HG02938 (cell line): ENCODE measurements at regions not wholly inside any gene's neighbourhood (a gene's known extent, or its start where the extent isn't known, plus 50 kb on each side); places are given as distances from the start of the nearest gene placed in this dataset.

Source experiments
- ATAC-seq: cut with Tn5 transposase; IDR thresholded peaks from one replicate; pipeline ENCODE4 v1.9.1; 2021; ENCODE audit warnings: mild to moderate bottlenecking, moderate library complexity; ENCODE audit not compliant: unreplicated experiment

DNA sequence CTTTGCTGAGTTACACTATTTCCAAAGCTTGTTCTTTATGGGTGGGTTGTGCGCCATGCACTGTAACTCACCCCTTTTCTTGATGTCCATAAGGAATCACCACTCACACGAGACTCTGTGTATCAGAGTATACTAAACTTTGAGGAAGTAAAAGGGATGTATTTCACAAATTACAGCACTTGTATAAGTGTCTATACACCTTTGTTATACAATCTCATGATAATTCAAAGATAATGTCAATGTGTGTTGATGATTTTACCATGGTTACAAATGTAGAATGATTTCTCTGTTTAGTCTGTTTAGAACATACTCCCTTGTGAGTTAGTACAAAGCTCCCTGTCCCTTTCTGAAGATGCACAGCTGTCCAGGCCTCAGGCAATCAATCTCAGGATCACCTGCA lies 922.2 kb upstream of the MAP3K7 start:
- ATAC-seq, result no peak

- no peak for ATAC-seq
These were observed 919.6 kb upstream of the MAP3K7 start for GRCh38 chr6:91506509-91506908.

DNA sequence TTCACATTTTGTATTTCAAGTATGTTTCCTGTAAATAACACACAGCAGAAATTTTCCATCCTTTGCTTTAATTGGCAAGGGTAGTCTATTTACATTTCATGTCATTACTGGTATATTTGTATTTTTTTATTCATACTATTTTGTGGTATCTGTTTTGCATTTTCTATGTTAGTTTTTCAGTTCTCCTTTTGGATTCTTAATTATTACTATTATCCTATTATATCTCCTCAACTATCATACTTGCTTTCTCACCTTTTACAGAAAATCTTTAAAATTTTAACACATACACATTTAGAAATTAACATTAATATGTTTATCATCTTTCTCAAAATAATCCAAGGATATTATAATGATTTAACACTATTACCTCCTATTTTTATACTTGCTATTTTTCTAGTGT lies 918.3 kb upstream of the MAP3K7 start:
- ATAC-seq, result no peak

DNA sequence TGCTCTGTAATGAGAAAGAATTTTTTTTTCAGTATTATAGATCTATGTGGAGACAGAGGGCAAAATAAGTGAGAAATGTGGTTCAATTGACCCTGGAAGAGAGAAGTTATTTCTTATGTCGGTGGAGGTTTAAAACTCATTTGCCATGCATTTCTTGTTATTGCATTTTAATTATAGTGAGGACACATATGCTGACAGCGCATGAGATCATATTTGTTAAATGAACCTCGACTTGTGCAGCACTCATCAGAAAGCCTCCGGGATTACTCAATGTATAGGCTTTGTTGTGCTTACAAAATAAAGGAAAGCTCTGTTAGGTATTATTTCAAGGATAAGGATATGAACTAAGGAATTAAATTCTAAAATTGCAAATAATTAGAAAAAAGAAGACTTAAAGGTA lies 915.1 kb upstream of the MAP3K7 start:
- ATAC-seq, result no peak

DNA sequence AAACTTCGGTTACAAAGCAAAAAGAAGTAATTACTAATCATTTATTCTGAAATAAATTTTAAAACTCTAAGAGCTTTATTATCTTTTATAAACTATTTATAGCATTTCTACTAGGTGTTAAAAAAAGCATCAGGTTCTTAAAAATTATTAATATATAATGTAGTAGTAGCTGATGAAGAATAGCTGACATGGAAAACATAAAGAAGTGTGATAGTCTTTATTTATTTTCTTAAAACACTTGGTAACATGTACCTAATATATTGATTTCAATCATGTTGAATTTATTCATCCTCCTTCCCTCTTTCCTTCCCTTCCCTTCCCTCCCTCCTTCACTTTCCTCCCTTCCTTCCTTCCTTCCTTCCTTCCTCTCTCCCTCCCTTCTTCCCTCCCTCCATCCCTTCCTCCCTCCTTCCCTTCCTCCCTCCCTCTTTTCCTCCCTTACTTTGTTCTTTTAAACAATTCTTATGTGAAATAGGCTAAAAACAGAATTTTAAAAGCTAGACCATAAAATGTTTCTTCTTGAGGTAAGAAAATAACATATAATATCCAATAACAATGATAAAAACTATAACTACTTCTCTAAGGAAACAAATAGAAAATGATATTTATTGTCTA lies 913.9 kb upstream of the MAP3K7 start:
- no peak for ATAC-seq

DNA sequence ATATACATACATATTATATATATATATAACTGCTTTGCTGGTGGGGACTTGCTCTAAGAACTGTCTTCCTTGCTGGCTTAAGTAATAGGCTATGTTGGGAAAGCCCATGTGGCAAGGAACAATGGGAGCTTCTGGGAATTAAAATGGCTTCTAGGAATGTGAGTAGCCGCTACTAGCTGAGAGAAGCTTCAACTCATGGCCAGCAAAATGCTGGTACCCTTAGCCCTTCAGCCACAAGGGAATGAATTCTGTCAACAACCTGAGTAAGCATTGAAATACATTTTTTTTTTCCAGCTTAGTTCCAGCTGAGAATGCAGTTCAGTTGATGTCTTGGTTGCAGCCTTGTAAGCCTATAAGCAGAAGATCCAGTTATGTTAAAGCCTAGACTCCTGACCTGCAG lies 911.7 kb upstream of the MAP3K7 start:
- no peak for ATAC-seq

- ATAC-seq, result no peak
These were observed 910.9 kb upstream of the MAP3K7 start for GRCh38 chr6:91497770-91498169.

GRCh38 chr6:91490671-91491301 lies 903.9 kb upstream of the MAP3K7 start:
- ATAC-seq, result no peak

GRCh38 chr6:91487696-91488392 lies 901.0 kb upstream of the MAP3K7 start:
- no peak for ATAC-seq

DNA sequence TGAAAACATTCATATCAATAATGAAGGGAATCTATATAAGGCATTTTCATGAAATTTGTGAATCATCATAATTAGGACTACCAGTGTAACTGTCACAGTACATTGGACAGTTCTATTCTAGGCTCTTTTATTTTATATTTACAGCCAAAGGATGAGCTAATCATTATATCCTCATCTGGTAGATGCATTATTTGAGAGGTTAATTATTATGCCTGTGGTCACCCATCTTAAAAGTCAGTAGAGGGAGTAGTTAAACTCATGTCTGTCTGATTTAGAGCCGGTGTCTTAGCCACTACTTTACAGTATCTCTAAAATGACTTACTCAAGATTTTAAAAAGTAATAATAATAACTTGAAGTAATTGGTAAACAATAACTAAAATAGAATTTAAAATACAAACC lies 899.3 kb upstream of the MAP3K7 start:
- no peak for ATAC-seq

- no peak for ATAC-seq
These were observed 898.2 kb upstream of the MAP3K7 start for GRCh38 chr6:91485047-91485446.

GRCh38 chr6:91483415-91484105 lies 896.7 kb upstream of the MAP3K7 start:
- peak; percentile 36 for ATAC-seq

DNA sequence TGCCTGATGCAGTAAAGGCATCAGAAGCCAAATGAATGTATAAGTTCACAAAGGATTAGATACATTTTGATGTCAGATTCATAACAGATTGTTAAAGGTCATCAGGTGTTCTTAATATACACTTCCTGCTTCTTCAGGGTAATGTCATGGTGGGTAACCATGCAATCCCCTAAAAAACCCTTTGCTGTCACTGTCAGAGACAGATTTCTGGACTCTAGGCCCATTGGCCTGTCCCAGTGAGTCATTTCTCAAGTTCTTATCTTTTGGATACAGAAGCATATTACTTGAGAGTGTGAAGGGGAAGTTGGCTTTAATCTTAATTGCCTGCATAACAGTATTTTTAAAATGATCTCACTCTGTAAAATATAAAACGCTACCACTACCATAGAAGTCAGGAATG lies 895.6 kb upstream of the MAP3K7 start:
- ATAC-seq, result peak; percentile 83

- no peak for ATAC-seq
These were observed 893.5 kb upstream of the MAP3K7 start for GRCh38 chr6:91480402-91480801.

GRCh38 chr6:91477688-91478087 lies 890.8 kb upstream of the MAP3K7 start:
- ATAC-seq, result no peak

- peak; percentile 61 for ATAC-seq
These were observed 889.1 kb upstream of the MAP3K7 start for GRCh38 chr6:91476000-91476399.

DNA sequence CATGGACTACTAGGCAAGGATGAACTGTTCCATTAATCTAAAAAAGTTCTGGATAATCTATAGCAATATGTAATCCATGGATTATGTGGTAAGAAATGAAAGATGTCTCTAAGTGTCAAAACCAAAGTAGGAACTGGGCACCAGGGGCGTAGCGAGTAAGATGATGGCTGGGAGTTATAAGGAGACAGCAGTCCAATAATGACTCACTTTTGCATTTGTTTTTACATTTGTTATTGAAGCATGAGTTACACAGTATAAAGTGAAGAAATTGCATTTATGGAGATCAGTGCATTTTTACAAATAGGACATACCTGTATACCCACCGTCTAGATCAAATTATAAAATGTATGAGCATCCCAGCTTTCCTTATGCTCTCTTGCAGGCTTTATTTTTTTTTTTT lies 878.5 kb upstream of the MAP3K7 start:
- ATAC-seq, result no peak

- no peak for ATAC-seq
These were observed 877.8 kb upstream of the MAP3K7 start for GRCh38 chr6:91464718-91465117.

DNA sequence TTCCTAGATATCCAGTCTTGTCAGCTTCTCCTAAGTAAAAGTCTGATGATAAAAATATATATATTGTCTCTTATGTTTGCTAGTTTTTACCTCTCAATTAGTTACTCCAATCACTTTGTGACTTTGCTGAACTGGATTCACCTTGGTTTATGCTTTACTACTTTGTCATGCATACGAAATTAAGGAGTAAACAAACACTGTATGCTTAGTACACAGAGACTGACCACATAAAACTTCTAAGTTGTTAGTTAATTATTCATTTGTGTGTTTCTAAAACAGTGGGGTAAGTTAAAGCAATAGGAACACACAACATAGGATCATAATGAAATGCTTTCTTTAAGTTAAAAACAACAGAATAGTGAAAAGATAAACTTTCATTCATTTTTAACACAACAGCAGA lies 877.3 kb upstream of the MAP3K7 start:
- ATAC-seq, result no peak

GRCh38 chr6:91462241-91462640 lies 875.4 kb upstream of the MAP3K7 start:
- no peak for ATAC-seq

GRCh38 chr6:91453224-91453878 lies 866.5 kb upstream of the MAP3K7 start:
- ATAC-seq, result no peak
